DOHH2 (cell line): ENCODE measurements at regions not wholly inside any gene's neighbourhood (a gene's known extent, or its start where the extent isn't known, plus 50 kb on each side); places are given as distances from the start of the nearest gene placed in this dataset.

Experiments used
- H3F3A ChIP-seq: fragments of 200-600 bp; sonication (generic), shearing (Covaris generic); 2 replicates; pipeline ENCODE4 v1.6.0; 2016; ENCODE audit warnings: antibody characterized with exemption, mild to moderate bottlenecking; ENCODE audit not compliant: control insufficient read depth, insufficient read depth
- H3K27ac ChIP-seq: fragments of 200-600 bp; sonication (generic); 2 replicates; pipeline ENCODE4 v1.5.1; 2014; ENCODE audit warnings: low read depth, mild to moderate bottlenecking, low read length, moderate library complexity
- H3K27me3 ChIP-seq: fragments of 200-600 bp; sonication (generic); 2 replicates; pipeline ENCODE4 v1.6.1; 2014; ENCODE audit warnings: mild to moderate bottlenecking, low read length, mixed read lengths; ENCODE audit not compliant: control insufficient read depth
- H3K36me3 ChIP-seq: fragments of 200-600 bp; sonication (generic); 2 replicates; pipeline ENCODE4 v1.6.1; 2014; ENCODE audit warnings: mild to moderate bottlenecking, low read length, moderate library complexity, mixed read lengths; ENCODE audit not compliant: control insufficient read depth
- H3K4me1 ChIP-seq: fragments of 200-600 bp; sonication (generic); 2 replicates; pipeline ENCODE4 v1.6.1; 2014; ENCODE audit warnings: mild to moderate bottlenecking, low read length, mixed read lengths; ENCODE audit not compliant: control insufficient read depth
- H3K4me2 ChIP-seq: fragments of 200-600 bp; sonication (generic); 2 replicates; pipeline ENCODE4 v1.6.0; 2014; ENCODE audit warnings: mild to moderate bottlenecking, low read length, moderate library complexity
- H3K4me3 ChIP-seq: fragments of 200-600 bp; sonication (generic); 2 replicates; pipeline ENCODE4 v1.5.1; 2014; ENCODE audit warnings: mild to moderate bottlenecking, low read length, mixed read lengths
- H3K79me2 ChIP-seq: fragments of 200-600 bp; sonication (generic); 2 replicates; pipeline ENCODE4 v1.6.1; 2014; ENCODE audit warnings: mild to moderate bottlenecking, low read length, mixed read lengths; ENCODE audit not compliant: control insufficient read depth
- H3K9me2 ChIP-seq: fragments of 200-600 bp; sonication (generic); replicated peaks from 2 replicates; pipeline ENCODE4 v1.6.1; 2014; ENCODE audit warnings: mild to moderate bottlenecking, low read length, mixed read lengths; ENCODE audit not compliant: control insufficient read depth
- H3K9me3 ChIP-seq: fragments of 200-600 bp; sonication (generic); 2 replicates; pipeline ENCODE4 v1.6.1; 2014; ENCODE audit warnings: antibody characterized with exemption, low read length, mixed read lengths; ENCODE audit not compliant: control insufficient read depth, insufficient read depth
- H4K20me1 ChIP-seq: fragments of 200-600 bp; sonication (generic); 2 replicates; pipeline ENCODE4 v1.6.0; 2014; ENCODE audit warnings: low read depth, mild to moderate bottlenecking, antibody characterized with exemption, low read length, moderate library complexity; ENCODE audit not compliant: control insufficient read depth, insufficient read depth
- EZH2phosphoT487 ChIP-seq: fragments of 200-600 bp; sonication (generic); IDR thresholded peaks from 2 replicates; pipeline ENCODE4 v1.6.1; 2017; ENCODE audit warnings: borderline replicate concordance, mild to moderate bottlenecking, antibody characterized with exemption, low read length, moderate library complexity, mixed read lengths
- TF ChIP-seq, protein P1 (sequence below): fragments of 200-600 bp; sonication (generic); IDR thresholded peaks from one replicate; pipeline ENCODE4 v1.5.1; 2014; ENCODE audit warnings: antibody characterized with exemption, mild to moderate bottlenecking, low read depth, low read length; ENCODE audit not compliant: poor library complexity, severe bottlenecking

DNA sequence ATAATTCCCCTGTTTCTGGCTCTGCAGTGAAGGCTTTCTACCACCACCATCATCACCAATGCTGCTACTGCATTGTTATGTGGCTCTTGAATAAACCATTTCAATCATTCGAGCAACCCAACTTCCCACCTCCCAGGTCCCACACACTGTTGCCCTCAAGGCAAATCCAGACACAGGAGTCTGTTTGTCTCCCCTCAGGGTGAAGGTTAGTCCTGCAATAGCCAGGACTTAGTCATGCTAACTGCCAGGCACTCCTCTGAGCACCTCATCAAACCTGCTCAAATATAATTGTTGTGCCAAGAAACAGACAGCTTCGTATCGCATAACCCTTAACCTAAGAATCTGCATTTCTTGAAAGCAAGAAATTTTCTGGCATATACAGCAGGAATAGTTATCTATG lies 213.2 kb downstream of the KDR start:
- Histone ChIP-seq H3K27ac (no peak overlapping the region), H3K9me3 (no peaks in the 10 kb centered on the region), H3K4me2 (no peak overlapping the region), H3K79me2 (no peaks in the 10 kb centered on the region), H3K9me2 (no peaks in the 10 kb centered on the region), H3K4me3 (no peak overlapping the region), H3K27me3 (no peaks in the 10 kb centered on the region), H3K36me3 (no peaks in the 10 kb centered on the region), H4K20me1 (no peaks in the 10 kb centered on the region), H3F3A (no peaks in the 10 kb centered on the region), H3K4me1 (peaks cover 25% of the 10 kb centered on the region)
- TF ChIP-seq EZH2phosphoT487 = no peak
- TF ChIP-seq, protein P1, sequence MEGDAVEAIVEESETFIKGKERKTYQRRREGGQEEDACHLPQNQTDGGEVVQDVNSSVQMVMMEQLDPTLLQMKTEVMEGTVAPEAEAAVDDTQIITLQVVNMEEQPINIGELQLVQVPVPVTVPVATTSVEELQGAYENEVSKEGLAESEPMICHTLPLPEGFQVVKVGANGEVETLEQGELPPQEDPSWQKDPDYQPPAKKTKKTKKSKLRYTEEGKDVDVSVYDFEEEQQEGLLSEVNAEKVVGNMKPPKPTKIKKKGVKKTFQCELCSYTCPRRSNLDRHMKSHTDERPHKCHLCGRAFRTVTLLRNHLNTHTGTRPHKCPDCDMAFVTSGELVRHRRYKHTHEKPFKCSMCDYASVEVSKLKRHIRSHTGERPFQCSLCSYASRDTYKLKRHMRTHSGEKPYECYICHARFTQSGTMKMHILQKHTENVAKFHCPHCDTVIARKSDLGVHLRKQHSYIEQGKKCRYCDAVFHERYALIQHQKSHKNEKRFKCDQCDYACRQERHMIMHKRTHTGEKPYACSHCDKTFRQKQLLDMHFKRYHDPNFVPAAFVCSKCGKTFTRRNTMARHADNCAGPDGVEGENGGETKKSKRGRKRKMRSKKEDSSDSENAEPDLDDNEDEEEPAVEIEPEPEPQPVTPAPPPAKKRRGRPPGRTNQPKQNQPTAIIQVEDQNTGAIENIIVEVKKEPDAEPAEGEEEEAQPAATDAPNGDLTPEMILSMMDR = no peak

- Histone ChIP-seq H3K36me3 (no peaks in the 10 kb centered on the region), H3K27ac (no peak overlapping the region), H3K4me2 (peak overlapping the region; percentile 40), H4K20me1 (no peaks in the 10 kb centered on the region), H3K9me3 (no peaks in the 10 kb centered on the region), H3K9me2 (no peaks in the 10 kb centered on the region), H3F3A (no peaks in the 10 kb centered on the region), H3K79me2 (no peaks in the 10 kb centered on the region), H3K27me3 (no peaks in the 10 kb centered on the region), H3K4me3 (peak overlapping the region; percentile 41), H3K4me1 (peaks cover 25% of the 10 kb centered on the region)
- TF ChIP-seq EZH2phosphoT487 = no peak
- TF ChIP-seq, protein P1 = no peak
Measured at GRCh38 chr4:54909961-54910360, 215.4 kb downstream of the KDR start.

GRCh38 chr4:54908763-54909162 lies 216.6 kb downstream of the KDR start:
- Histone ChIP-seq H3K79me2 (no peaks in the 10 kb centered on the region), H3K4me3 (no peak overlapping the region), H3K27me3 (no peaks in the 10 kb centered on the region), H3K4me1 (peaks cover 25% of the 10 kb centered on the region), H4K20me1 (no peaks in the 10 kb centered on the region), H3K9me3 (no peaks in the 10 kb centered on the region), H3K9me2 (no peaks in the 10 kb centered on the region), H3K36me3 (no peaks in the 10 kb centered on the region), H3K4me2 (no peak overlapping the region), H3F3A (no peaks in the 10 kb centered on the region), H3K27ac (no peak overlapping the region)
- no peak for TF ChIP-seq EZH2phosphoT487
- TF ChIP-seq, protein P1 = no peak

DNA sequence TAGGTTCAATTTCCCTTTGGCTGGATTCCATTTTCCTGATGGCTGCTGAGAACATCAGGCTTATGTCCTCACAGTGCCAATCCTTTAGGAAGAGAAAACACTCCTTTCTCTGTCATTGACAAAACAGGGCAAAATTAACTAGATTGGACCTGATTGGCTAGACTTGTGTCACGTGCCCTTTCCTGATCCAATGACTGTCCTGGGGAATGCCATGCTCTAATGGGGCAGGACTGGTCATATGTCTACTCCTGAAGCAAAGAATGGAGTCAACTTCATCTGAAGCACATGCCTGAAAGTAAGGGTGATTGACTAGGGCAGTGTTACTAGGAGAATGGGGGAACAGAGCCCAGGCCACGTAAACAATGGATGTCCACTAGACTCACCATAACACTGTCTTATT lies 220.4 kb downstream of the KDR start:
- H3K4me2 ChIP-seq = no peak overlapping the region
- H3K27ac ChIP-seq = no peak overlapping the region
- no peaks in the 10 kb centered on the region; the same call in 1 of the 2 replicates for H3K27me3 ChIP-seq
- no peaks in the 10 kb centered on the region for H3K36me3 ChIP-seq
- no peaks in the 10 kb centered on the region for H3K79me2 ChIP-seq
- no peak overlapping the region for H3K4me3 ChIP-seq
- peaks cover 14% of the 10 kb centered on the region for H3K4me1 ChIP-seq
- no peak for TF ChIP-seq EZH2phosphoT487
- TF ChIP-seq, protein P1 = no peak
- no peaks in the 10 kb centered on the region for H4K20me1 ChIP-seq
- no peaks in the 10 kb centered on the region for H3K9me3 ChIP-seq
- no peaks in the 10 kb centered on the region for H3F3A ChIP-seq
- no peaks in the 10 kb centered on the region for H3K9me2 ChIP-seq
